Pancreas (tissue), 10 donors: ENCODE measurements at regions not wholly inside any gene's neighbourhood (a gene's known extent, or its start where the extent isn't known, plus 50 kb on each side); places are given as distances from the start of the nearest gene placed in this dataset.

Source experiments
- ATAC-seq, 4 donors: fragments of 200-7000 bp; cut with Tn5 transposase; one replicate each; pipeline versions ENCODE4 v1.8.0 to v1.9.1; 2020; ENCODE audit warnings: mild to moderate bottlenecking in 4 of 4, moderate library complexity in 4 of 4
- DNase-seq, 6 donors: peaks; one replicate each; pipeline ENCODE4 v3.0.0-alpha.2; 2020
- FAIRE-seq: peaks from 2 replicates; lab custom pipeline; 2012; peaks lifted over from hg19 to GRCh38; lab: Jason Lieb, UNC
- H3K27ac ChIP-seq, 4 donors: fragments of 200-600 bp; sonication (generic); 1 replicate in 3 of 4; 2 replicates in 1 of 4; pipeline versions ENCODE4 v1.5.0 to v1.8.0; 2020
- H3K27me3 ChIP-seq, 4 donors: fragments of 200-600 bp; one replicate each; pipeline ENCODE4 v1.8.0; 2021
- H3K36me3 ChIP-seq, 3 donors: fragments of 200-600 bp; sonication (generic) in 1 of 3; one replicate each; pipeline versions ENCODE4 v1.5.0 to v1.8.0; 2020 to 2021
- H3K4me1 ChIP-seq, 3 donors: fragments of 200-600 bp; one replicate each; pipeline ENCODE4 v1.8.0; 2021
- H3K4me3 ChIP-seq, 4 donors: fragments of 200-600 bp; sonication (generic) in 2 of 4; one replicate each; pipeline versions ENCODE4 v1.5.0 to v1.8.0; 2020 to 2021
- H3K9me3 ChIP-seq, 4 donors: fragments of 200-600 bp; one replicate each; pipeline ENCODE4 v1.8.0; 2021
- CTCF ChIP-seq, 4 donors: fragments of 200-600 bp; sonication (generic) in 3 of 4; IDR thresholded peaks; one replicate each; pipeline versions ENCODE4 v1.5.0 to v1.8.0; 2021; ENCODE audit warnings: antibody characterized with exemption in 4 of 4
- WGBS, 2 donors: extraction: QIAGEN DNeasy Blood & Tissue Kit; methylation state at CpG; one replicate each; pipeline ENCODE4 v1.1.7; 2013; 5-methylcytosine and 5-hydroxymethylcytosine counted together
- intact Hi-C, 3 donors: fragments of 100-400 bp; cut with DNase I; formaldehyde crosslinking; loops; one replicate each; pipeline versions ENCODE4 v1.11.1 to v1.14.2; 2022
- donor health status: healthy with polysubstance abuse.
- donor health status: DM: no; HTN: no; CAD: no; lungs with moderate emphysema.
- donor health status: DM: no; HTN: no; CAD: no.
- donor health status: control.
- donor health status: control.
- donor health status: Bipolar disorder and iron deficiency.
- donor health status: DM: yes; HTN: yes; CAD: no.
- donor health status: DM: no; HTN: no; CAD: no.
- donor health status: DM: no; HTN: no; CAD: no.
- donor health status: DM: yes; HTN: yes; CAD: no.

GRCh38 chr2:126599062-126599461 is 56.9 kb upstream of the GYPC start:
- FAIRE-seq = no peak
- no peak overlapping the region for H3K27ac ChIP-seq
- H3K36me3 ChIP-seq = no peaks in the 10 kb centered on the region
- H3K4me1 ChIP-seq = no peaks in the 10 kb centered on the region
- H3K9me3 ChIP-seq = no peaks in the 10 kb centered on the region
- TF ChIP-seq CTCF (IDR thresholded peaks at IDR 0.05) = no peak
- intact Hi-C loops = no loop called here
- H3K27me3 ChIP-seq = no peaks in the 10 kb centered on the region
- no peak overlapping the region for H3K4me3 ChIP-seq
- no peak for ATAC-seq
- DNase-seq = no peak
- WGBS, 2 donors = 80 to 84% methylated on average over 2 of the region's 2 CpGs

GRCh38 chr2:126600742-126601141 is 55.2 kb upstream of the GYPC start:
- H3K27ac ChIP-seq = no peak overlapping the region
- no peaks in the 10 kb centered on the region for H3K4me1 ChIP-seq
- 64 to 77% methylated on average over 3 of the region's 3 CpGs for WGBS, 2 donors

GRCh38 chr2:126602334-126602733 is 53.6 kb upstream of the GYPC start:
- ATAC-seq (no peak), FAIRE-seq (no peak), DNase-seq (no peak)
- no peak for TF ChIP-seq CTCF (IDR thresholded peaks at IDR 0.05)
- intact Hi-C loops = no loop called here
- no peaks in the 10 kb centered on the region for H3K9me3 ChIP-seq
- H3K4me1 ChIP-seq = no peaks in the 10 kb centered on the region
- 42 to 50% methylated on average over 2 of the region's 2 CpGs for WGBS, 2 donors
- H3K36me3 ChIP-seq = no peaks in the 10 kb centered on the region
- no peaks in the 10 kb centered on the region for H3K27me3 ChIP-seq
- H3K27ac ChIP-seq = no peak overlapping the region
- no peak overlapping the region for H3K4me3 ChIP-seq

More at GRCh38 chr2:126600742-126601141, 55.2 kb upstream of the GYPC start:
- no peak for ATAC-seq
- Histone ChIP-seq H3K36me3 (no peaks in the 10 kb centered on the region), H3K9me3 (no peaks in the 10 kb centered on the region), H3K27me3 (no peaks in the 10 kb centered on the region), H3K4me3 (no peak overlapping the region)
- no peak for FAIRE-seq
- no peak for DNase-seq
- TF ChIP-seq CTCF (IDR thresholded peaks at IDR 0.05) = no peak
- intact Hi-C loops = no loop called here
